HG03571 (cell line): ENCODE measurements at regions not wholly inside any gene's neighbourhood (a gene's known extent, or its start where the extent isn't known, plus 50 kb on each side); places are given as distances from the start of the nearest gene placed in this dataset.
"Not testable (repeated sequence)": the region's sequence is repeated elsewhere in the genome, so short reads cannot be mapped to it uniquely, and the experiment has no call there.

Source experiments
- ATAC-seq: cut with Tn5 transposase; IDR thresholded peaks from one replicate; pipeline ENCODE4 v1.9.1; 2021; ENCODE audit not compliant: unreplicated experiment

DNA sequence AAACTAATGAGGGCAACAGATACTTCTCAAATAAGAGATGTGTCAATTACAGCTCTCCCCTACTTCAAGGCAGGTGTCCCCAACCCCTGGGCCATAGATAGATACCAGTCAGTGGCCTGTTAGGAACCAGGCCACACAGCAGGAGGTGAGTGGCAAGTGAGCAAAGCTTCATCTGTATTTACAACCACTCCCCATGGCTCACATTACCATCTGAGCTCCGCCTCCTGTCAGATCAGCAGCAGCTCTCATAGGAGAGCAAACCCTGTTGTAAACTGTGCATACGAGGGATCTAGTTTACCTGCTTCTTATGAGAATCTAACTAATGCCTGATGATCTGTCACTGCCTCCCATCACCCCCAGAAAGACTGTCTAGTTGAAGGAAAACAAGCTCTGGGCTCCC, 422.1 kb downstream of the GJA1 start:
- no peak for ATAC-seq

DNA sequence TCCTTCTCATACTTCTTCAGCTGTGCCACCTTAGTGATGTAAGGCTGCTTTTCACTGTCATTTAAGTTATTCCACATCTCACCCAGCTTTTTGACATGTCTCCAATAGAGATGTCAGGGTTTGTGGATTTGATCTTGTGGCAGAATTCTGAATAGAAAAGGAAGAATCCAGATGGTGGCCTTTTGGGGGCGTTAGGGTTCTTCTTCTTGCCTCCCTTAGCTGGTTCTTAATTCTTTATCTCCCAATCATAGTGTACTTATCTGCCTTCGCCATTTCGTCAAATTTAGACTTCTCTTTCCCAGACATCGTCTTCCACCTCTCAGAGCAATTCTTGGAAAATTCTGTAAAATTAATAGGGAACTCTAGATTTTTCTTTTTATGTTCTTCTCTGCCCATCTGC, 422.9 kb downstream of the GJA1 start:
- no peak for ATAC-seq

DNA sequence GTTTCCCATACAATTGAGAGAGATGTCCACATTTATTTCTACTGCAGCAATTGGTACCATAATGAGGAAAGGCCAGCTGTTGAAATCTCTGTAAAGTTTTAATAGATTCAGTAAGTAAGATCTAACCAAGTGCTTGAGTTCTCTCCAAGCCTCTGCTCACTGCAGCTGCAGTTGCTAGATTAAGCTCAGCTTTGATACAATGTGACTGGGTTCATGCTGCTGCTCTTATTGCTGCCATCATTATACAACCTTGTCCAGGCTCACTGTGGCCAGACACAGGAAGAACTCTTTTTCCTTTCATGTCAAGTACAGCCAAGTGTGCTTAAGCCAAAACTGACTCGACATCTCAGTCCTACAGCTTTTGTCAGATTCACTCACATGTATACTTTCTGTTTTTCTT, 423.5 kb downstream of the GJA1 start:
- ATAC-seq: no peak

DNA sequence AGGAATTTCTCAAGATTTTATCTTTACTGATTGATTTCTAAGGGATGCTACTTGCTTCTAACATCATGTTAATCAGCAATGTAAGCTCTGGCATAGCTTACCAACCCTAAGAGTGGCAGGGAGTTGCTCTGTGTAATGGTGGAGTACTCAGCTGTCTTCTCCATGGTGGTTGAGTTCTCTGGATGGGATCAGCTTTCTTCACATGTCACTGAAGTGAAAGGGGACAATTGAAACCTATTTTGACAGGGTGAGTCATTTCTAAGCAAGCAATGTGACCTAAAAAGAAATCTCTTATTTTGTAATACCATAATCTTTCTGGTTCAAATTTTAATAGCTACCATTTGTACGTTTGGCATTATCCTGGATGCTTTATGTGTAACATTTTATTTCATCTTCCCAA, 430.4 kb downstream of the GJA1 start:
- ATAC-seq: no peak

DNA sequence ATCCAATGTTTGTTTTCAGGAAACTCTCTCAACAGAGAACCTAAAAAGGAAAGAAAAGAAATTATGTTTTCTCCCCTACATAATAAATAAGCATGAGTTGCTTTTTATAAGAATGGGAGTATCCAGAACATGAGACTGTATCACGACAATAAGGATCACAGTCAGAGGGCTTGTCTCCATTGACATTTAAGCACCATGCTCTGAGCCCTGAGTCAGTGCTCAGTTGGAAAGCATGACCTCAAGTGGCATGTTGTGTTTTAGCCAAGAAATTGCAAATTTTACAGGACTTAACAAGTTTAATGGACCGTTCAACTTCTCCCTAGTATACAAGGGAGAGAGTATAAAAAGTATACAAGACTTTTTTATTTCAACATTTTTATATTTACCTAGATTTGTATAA, 431.6 kb downstream of the GJA1 start:
- no peak for ATAC-seq

DNA sequence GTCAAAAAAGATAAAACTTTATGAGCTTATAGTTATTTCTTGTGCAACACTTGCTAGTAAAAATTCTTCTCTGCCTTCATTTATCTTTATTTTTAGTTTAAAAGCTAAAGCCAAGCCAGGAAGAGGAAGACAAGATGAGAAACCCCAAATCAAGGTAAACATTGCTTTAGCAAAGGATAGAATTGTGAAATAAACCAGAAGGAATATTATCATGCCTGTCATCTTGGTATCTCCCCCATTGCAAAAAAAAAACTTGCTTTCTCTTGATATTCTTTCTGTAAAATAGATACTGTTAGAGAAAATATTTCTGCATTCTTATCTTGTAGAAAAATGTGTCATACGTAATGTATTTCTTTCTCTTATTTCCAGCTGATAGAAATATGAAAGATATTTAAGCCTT, 432.8 kb downstream of the GJA1 start:
- no peak for ATAC-seq

DNA sequence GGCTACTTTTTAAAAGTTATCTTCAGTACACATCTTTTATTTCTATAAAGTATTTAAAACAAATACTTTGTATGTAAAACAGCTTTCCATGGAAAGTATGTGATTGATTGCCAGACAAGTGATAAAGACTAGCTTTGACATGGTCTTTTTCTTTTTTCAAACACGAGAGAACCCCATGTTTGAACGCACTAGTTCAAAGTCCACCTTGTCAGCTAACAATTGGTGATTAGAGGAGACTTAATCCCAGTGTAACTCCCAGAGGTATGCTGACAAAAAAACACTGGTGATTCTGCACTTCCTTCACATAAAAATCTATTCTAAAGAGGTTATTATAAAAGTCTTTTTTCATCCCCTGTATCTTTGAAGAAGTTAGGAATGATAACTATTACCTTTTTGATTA, 438.1 kb downstream of the GJA1 start:
- ATAC-seq: no peak

DNA sequence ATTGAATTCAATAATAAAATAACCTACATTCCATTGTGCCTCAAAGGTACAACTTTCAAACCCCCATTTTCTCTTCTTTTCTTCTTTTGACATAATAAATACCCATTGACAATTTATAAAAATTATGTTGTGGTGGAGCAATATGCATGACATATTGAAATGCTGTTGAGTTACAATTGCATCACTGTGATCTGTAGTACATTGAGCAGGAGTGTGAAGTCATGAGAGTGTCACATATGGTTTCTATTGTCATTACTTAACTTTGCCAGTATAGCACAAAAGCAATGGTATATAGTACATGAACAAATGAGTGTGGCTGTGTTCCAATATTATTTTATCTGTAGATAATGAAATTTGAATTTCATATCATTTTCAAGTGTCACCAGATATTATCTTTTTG, 441.3 kb downstream of the GJA1 start:
- ATAC-seq: no peak

DNA sequence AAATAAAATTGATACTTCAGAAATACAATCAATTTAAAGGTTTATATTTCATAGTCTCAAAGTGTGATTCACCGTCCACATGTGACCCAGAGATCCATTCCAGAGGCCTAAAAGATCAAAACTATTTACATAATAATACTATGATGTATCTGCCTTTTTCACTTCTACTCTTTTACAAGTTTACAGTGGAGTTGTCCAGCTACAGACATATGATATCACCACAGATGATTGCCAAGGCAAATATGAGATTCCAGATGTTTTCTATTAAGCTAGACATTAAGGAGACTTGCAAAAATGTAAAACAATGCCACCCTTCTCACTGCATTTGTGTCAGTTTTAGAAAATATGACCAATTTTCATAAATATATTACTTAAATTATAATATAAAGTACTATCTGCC, 443.7 kb downstream of the GJA1 start:
- no peak for ATAC-seq

DNA sequence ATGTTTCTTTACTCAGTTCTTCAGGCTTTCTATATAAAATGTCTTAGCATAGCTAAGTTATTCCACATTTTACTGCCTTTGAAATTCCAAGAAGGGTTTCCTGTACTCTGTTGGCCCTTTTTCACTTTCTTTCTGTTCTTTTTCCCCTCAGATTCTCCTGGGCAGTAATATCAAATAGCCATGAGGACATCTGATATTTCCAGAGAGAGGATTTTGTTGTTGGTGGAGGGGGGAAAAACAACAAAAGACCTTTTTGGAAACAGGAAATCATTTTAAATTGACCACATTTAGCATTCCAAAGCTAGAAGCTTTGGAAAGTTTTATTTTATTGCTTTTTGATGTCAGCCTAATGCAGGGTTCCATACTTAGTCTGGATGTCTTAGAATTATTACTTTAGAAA, 445.4 kb downstream of the GJA1 start:
- no peak for ATAC-seq

DNA sequence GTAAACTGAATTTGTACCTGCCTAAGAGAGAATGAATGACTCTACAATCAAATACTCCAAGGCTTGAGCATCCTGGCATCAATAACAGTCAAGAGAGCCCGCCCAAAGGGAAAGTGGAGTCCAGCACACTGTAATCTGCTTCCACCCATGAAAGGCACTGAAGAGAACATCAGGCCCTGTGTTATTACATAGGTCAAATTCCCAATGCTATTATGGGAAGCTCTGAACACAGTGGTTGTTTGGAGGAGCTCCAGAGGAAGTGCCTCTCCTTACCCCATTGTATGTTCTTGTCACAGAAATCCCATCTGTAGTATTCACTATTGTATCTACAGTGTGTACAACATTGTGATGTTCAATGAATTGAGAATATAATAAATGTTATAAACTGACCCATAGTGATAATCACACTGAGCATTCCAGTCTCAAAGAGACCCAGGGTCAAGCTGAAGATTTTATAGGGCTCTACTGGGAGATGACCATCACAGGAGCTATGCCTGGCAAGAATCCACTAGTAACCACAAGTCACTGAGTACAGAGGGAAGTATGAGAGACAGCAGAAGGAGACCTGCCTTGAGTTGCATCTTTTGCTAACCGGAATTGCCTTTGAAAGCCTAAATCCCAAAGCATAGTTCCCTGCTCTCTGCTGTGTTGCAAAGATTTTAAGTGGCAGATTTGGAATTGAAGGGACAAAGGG, 446.7 kb downstream of the GJA1 start:
- no peak for ATAC-seq

DNA sequence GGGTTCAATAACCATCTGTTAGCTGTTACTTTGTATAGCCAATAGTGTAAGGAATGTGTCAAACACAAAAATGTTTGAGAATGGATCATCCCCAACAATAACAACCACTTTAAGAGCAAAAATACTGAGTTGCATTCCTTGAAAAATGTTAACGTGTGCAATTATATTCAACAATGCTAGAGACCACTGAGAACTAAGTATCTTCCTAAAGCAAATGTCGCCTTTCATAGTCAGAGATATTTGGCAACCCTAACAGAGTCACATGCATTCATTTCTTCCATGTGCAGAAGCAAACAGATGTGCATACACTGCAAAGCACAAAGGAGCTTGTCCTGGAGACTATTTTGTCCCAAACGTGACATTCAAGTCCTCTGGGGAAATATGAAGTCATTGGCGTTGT, 448.6 kb downstream of the GJA1 start:
- no peak for ATAC-seq

DNA sequence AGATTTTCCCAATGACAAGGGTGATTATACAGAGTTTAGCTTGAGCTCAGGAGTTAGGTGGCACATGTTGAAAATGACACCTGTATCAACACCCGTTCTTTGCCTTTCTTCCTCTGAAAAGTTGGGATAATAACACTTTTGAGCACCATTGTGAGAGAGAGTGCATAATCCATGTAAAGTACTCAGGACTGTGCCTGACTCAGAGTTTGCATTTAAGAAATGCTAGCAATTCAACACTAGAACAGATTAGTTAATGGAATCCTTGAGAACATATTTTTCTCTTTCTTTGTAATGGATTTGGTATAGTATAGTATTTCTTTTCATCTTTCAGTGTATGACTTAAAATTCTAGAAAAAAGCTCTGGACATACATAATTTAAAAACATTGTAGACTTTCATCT, 449.2 kb downstream of the GJA1 start:
- ATAC-seq: no peak

DNA sequence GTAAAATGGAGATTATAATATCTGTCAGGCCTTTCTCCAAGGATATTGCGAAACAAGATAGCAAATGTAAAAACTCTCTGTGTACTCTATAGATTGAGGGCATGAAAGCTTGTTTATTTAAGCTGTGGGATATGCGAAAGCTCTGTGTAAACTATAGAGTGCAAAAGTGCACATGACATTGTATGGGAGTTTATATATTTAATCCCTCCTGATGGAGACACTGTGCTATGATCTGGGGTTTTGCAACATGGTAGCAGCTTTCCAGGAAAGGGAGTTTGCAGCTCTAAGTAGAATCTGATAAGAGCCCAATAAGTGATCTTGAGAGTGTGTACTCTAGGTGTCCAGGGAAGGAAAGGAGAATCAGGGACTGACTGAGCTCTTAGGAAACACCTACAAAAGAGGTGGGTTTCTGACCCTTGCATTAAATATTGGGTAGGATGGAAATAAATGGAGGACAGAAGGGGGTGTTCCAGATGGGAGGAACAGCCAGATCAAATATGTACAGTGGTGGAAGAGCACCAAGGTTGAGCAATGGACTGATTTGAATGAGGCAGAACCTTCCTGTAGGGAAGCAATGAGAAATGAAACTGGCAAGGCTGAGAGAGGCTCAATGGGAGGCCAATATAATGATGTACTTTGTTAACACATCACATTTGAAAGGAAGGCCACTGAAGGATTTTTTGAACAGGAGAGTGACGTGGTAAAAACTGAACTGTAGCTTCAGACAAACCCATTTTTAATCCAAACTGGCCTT, 450.1 kb downstream of the GJA1 start:
- ATAC-seq: no peak

DNA sequence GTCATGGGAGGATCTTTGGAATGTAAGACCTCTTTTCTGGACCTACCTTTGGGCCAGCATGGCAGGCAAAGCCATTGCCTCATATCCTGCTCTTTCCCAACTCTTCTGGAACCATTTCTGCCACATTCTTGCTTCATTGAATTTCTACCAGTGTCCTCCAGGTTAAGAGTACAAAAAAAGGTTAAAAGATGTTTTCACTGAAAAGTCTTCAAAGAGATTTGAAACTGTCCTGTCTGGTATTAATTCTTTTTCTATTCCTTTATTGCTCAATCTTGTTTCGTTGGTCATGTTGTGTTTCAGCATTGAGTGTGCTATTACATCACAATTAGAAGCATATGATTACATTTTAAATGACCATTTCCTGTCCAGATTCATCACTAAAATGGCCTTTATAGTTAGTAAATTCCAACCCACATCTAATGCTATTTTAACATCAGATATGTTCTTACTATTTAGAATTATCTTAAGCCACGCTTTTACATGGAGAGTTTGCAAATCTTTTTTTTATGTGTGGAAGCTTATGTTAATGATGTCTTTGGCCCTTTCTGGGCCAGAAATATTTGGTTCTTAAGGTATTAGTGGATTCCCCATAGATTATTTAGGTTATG, 450.9 kb downstream of the GJA1 start:
- ATAC-seq: no peak

DNA sequence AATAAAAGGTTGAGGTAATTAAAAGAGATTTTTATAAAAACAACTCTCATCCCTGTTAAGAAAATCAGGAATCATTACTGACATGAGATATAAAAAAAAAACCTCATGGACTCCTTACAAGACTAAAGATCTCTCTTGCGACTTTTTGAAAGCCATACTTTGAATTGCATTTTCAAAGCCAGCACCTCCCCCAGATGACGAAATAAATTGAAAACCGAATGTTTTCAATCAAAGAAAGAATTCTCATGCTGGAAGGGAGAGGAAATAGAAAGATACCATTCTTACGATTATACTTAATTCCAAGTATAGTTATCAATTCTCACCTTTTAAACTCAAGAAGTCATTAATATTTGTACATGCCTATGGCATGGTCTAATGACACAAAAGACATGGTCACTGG, 452.3 kb downstream of the GJA1 start:
- ATAC-seq: no peak

DNA sequence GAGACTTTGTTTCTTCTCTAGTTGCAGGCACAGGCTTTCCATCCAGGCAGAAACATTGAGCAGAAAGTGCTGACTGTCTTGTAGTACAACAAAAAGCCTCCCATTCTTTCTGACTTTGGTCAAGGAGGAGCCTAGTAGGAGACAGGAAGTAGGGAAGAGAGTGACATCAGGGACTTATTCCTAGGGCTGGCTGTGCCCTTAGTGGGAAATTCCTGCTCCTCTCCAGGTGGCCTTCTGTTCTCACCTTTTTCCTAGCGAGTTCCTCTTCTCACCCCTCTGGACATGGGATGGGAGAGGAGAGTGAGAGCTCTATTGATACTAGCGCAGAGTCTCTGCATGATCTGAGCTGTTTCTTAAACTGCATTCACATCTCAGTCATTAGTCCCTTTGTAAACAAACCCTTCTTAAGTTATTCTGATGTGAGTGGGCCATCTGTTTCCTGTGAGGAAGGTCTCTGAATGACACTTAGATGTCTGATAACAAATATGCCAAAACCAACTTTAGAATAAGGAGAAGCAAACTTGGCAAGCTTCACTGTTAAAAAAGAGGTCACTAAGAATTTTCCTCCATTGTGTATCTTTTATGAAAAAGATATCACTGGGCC, 455.0 kb downstream of the GJA1 start:
- no peak for ATAC-seq

DNA sequence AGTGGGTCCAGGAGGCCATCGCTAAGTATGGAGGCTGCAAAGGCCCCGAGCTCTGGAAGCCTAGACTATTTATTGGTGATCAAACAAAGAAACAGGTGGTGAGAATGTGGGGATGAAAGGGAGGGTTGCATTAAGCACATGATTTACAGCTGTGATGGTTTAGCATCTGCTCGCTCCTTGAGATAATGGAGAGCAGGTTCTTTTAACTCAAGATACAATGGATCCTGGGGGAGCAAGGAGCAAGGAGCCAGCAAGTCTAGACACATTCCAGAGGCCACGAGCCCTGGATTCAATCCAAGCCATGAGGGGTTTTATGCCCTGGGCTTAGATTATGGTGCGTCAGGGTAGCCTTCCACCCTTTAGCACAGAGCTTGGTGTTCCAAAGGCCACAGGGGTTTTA, 460.3 kb downstream of the GJA1 start:
- not testable (repeated sequence) for ATAC-seq

DNA sequence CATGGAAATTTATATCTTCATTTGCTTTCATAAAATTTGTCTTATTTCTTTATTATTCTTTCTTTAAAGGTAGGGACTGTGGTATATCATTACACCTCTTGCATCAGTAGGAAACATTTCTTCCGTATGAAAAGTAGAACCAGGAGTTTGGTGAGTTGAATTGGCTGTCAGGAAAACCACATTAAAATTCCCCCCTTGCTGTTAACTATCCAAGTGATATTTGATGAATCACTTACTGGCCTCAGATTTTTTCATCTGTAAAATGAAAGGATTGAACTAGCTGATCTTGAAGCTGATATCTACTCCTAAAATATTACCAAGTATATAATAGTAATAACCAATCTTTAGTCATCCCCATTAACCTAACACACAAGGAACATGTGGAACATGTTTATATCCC, 460.9 kb downstream of the GJA1 start:
- ATAC-seq: no peak

DNA sequence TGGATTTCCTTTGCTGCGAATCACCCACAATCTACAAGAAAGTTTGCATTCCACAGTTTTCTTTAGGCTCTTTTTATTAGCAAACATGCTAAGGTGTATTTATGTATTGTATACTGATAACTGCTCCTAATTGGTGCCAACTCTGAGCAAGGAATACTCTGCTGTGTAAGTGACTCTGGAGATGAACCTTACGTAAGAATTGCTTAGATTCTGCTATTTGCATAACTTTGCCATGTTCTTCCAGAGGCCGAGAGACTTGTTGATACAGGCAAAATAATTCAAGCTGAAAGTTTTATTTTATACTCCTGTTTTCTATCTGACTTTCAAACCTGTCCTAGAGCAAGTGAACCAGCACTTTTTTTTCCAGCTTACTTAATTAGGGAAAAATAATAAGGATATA, 461.3 kb downstream of the GJA1 start:
- no peak for ATAC-seq

DNA sequence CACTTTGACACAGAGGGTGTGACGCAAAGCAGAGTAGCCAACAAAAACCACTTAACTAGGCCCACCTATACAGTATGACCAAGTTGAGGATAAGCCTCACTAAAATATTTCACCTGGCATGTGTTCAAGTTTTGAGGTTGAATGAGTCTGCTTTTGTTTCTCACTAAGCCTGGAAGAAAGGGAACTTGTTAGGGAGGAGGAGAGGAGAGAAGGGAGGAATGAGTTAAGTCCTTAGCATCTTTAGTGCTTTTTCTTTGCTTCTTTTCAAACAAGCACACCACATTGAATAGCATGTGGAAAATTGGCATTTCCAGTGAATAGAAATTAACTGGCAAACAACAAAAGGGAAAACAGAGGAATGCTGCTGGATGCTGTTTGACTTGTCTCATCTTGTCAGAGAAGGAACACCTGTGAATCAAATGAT, 461.9 kb downstream of the GJA1 start:
- no peak for ATAC-seq

DNA sequence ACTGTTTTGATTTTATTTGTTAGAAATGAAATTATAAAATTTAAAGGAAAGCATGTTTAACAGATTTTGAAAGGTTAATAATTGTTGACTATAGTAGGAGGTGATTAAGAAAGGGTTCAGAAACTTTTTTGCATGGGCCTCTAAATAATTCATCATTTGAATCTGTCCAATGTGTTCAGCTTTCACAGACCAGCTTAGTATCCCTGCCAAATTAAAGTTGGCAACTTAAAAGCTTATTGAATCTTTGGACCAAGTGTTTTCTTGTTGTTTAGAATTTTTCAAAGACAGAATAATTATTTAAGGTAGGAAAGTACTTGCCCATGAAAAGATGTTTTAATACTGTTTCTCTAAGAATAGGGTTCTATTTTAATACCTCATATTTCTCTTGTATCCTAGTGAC, 466.0 kb downstream of the GJA1 start:
- no peak for ATAC-seq
